Panc1 (cell line): ENCODE measurements at regions not wholly inside any gene's neighbourhood (a gene's known extent, or its start where the extent isn't known, plus 50 kb on each side); places are given as distances from the start of the nearest gene placed in this dataset.

Source experiments
- POLR2AphosphoS5 ChIP-seq: IDR thresholded peaks from 2 replicates; pipeline ENCODE4 v1.6.1; 2012; ENCODE audit warnings: mild to moderate bottlenecking, low read depth, low read length, moderate library complexity
- TF ChIP-seq, protein P1 (sequence below): fragments of 450-650 bp; IDR thresholded peaks from 2 replicates; pipeline ENCODE4 v1.5.1; 2017; ENCODE audit warnings: mild to moderate bottlenecking

- TF ChIP-seq, protein P1, sequence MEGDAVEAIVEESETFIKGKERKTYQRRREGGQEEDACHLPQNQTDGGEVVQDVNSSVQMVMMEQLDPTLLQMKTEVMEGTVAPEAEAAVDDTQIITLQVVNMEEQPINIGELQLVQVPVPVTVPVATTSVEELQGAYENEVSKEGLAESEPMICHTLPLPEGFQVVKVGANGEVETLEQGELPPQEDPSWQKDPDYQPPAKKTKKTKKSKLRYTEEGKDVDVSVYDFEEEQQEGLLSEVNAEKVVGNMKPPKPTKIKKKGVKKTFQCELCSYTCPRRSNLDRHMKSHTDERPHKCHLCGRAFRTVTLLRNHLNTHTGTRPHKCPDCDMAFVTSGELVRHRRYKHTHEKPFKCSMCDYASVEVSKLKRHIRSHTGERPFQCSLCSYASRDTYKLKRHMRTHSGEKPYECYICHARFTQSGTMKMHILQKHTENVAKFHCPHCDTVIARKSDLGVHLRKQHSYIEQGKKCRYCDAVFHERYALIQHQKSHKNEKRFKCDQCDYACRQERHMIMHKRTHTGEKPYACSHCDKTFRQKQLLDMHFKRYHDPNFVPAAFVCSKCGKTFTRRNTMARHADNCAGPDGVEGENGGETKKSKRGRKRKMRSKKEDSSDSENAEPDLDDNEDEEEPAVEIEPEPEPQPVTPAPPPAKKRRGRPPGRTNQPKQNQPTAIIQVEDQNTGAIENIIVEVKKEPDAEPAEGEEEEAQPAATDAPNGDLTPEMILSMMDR: no peak
- no peak for TF ChIP-seq POLR2AphosphoS5
Observed at GRCh38 chr12:63045020-63045860, 105.8 kb downstream of the AVPR1A start.
